Heart right ventricle (tissue), 16 donors: ENCODE measurements at regions not wholly inside any gene's neighbourhood (a gene's known extent, or its start where the extent isn't known, plus 50 kb on each side); places are given as distances from the start of the nearest gene placed in this dataset.
A peak's percentile ranks its signal among the peaks of the same experiment; 100 is the strongest.
"Not testable (repeated sequence)": the region's sequence is repeated elsewhere in the genome, so short reads cannot be mapped to it uniquely, and the experiment has no call there.

Experiments used
- ATAC-seq, 8 donors: fragments of 200-7000 bp; cut with Tn5 transposase; one replicate each; pipeline ENCODE4 v1.9.1; 2020; ENCODE audit warnings: mild to moderate bottlenecking in 8 of 8, moderate library complexity in 8 of 8, moderate number of reproducible peaks in 1 of 8
- DNase-seq, 2 donors: peaks; one replicate each; pipeline ENCODE4 v3.0.0-alpha.2; 2020
- H3K27ac ChIP-seq, 10 donors: fragments of 200-600 bp; sonication (generic) in 2 of 10; one replicate each; pipeline versions ENCODE4 v1.5.0 to v1.8.0; 2020 to 2022; ENCODE audit warnings: mild to moderate bottlenecking in 3 of 10
- H3K27me3 ChIP-seq, 7 donors: fragments of 200-600 bp; one replicate each; pipeline ENCODE4 v1.8.0; 2021 to 2022; ENCODE audit warnings: mild to moderate bottlenecking in 2 of 7
- H3K36me3 ChIP-seq, 9 donors: fragments of 200-600 bp; sonication (generic) in 1 of 9; one replicate each; pipeline versions ENCODE4 v1.5.0 to v1.8.0; 2020 to 2022; ENCODE audit warnings: mild to moderate bottlenecking in 2 of 9
- H3K4me1 ChIP-seq, 9 donors: fragments of 200-600 bp; sonication (generic) in 1 of 9; one replicate each; pipeline versions ENCODE4 v1.5.0 to v1.8.0; 2020 to 2022; ENCODE audit warnings: mild to moderate bottlenecking in 4 of 9
- H3K4me3 ChIP-seq, 10 donors: fragments of 200-600 bp; sonication (generic) in 2 of 10; one replicate each; pipeline versions ENCODE4 v1.5.0 to v1.8.0; 2020 to 2022; ENCODE audit warnings: mild to moderate bottlenecking in 7 of 10, moderate library complexity in 2 of 10
- H3K9me3 ChIP-seq, 11 donors: fragments of 200-600 bp in 10 of 11; sonication (generic) in 2 of 11; one replicate each; pipeline versions ENCODE4 v1.5.0 to v1.8.0; 2013 to 2022; ENCODE audit warnings: mild to moderate bottlenecking in 2 of 11, control low read depth in 1 of 11, moderate library complexity in 1 of 11
- CTCF ChIP-seq, 9 donors: fragments of 200-600 bp; sonication (generic) in 2 of 9; IDR thresholded peaks; one replicate each; pipeline versions ENCODE4 v1.5.0 to v1.8.0; 2021 to 2022; ENCODE audit warnings: antibody characterized with exemption in 9 of 9, mild to moderate bottlenecking in 5 of 9, moderate library complexity in 1 of 9
- WGBS, 2 donors: extraction: QIAGEN DNeasy Blood & Tissue Kit; methylation state at CpG; one replicate each; pipeline ENCODE4 v1.1.7; 2013; ENCODE audit warnings: inconsistent platforms in 1 of 2; 5-methylcytosine and 5-hydroxymethylcytosine counted together
- intact Hi-C, 10 donors: fragments of 100-400 bp; cut with DNase I; formaldehyde crosslinking; loops; one replicate each; pipeline versions ENCODE4 v1.11.1 to v1.14.2; 2022
- donor health status: Arrhythmogenic right ventricular cardiomyopathy.
- donor health status: ischemic (EF 13 %, LVEDD 7.1; RV severe dilation, severe dysfunction).
- donor health status: healthy with polysubstance abuse.
- donor health status: DM: no; HTN: yes; CAD: no.
- donor health status: DM: no; HTN: no; CAD: no.
- donor health status: ischemic (EF 25% LVEDD 6.9; RV normal size, moderate dysfunction).
- donor health status: ischemic (EF 25% LVEDD 5.7; RV mildly dilated, moderate dysfunction).
- donor health status: healthy.
- donor health status: DM: yes; HTN: yes; CAD: no.
- donor health status: Ischemic cardiomyopathy.
- donor health status: ischemic (EF 35%, LVEDD 5.7; RV mildly dilated, moderate dysfunction).
- donor health status: nonischemic (EF 11% LVEDD 7.7; RV severe dilation, severe dysfunction).
- donor health status: DM: yes; HTN: yes; CAD: no.
- donor health status: PGD.
- donor health status: ischemic (EF 29% LVEDD 5.4; RV normal size, mild dysfunction).
- donor health status: nonischemic (EF 23%, LVEDD 6.1; RV moderate dilation, normal function).

GRCh38 chrY:11064376-11064775, 1536.7 kb downstream of the TSPY10 start:
- DNase-seq, result no peak
- no peak for ATAC-seq
- Histone ChIP-seq H3K4me1 (no peaks in the 10 kb centered on the region), H3K36me3 (no peaks in the 10 kb centered on the region), H3K27me3 (no peaks in the 10 kb centered on the region), H3K9me3 (no peaks in the 10 kb centered on the region), H3K27ac (no peak overlapping the region), H3K4me3 (no peak overlapping the region)
- intact Hi-C loops, result no loop called here
- TF ChIP-seq CTCF (IDR thresholded peaks at IDR 0.05), result no peak
- 0 to 20% methylated on average over 1 of the region's 1 CpG for WGBS, 2 donors

DNA sequence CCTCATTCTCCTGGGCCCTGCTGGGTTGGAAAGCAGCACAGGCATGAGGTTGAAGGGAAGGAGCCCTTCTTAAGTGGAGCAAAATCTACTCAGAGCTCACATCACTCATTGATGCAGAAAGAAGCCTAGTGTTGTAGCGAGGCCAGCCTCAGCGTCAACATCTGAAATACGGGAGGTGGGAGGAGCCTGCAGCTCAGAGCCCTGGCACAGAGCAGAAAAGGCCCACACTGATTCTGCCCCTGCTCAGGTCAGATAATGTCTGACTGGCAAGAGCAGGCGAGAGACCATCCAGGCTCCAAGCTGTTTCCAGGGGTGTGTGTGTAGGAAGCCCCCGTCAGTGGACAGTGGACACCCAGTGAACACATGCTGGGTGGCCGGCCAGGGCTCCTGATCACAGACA, 1541.6 kb downstream of the TSPY10 start:
- no peak for ATAC-seq
- intact Hi-C loops, result no loop called here

GRCh38 chrY:11070250-11071113, 1542.8 kb downstream of the TSPY10 start:
- no peak for TF ChIP-seq CTCF (IDR thresholded peaks at IDR 0.05)
- Histone ChIP-seq H3K27me3 (no peaks in the 10 kb centered on the region), H3K4me3 (no peak overlapping the region), H3K36me3 (no peaks in the 10 kb centered on the region), H3K27ac (no peak overlapping the region), H3K9me3 (no peaks in the 10 kb centered on the region), H3K4me1 (no peaks in the 10 kb centered on the region)
- WGBS, 2 donors, result 79% methylated on average over 17 of the region's 17 CpGs
- intact Hi-C loops, result no loop called here
- DNase-seq (no peak), ATAC-seq (no peak)

More for the DNA sequence above, 1541.6 kb downstream of the TSPY10 start:
- DNase-seq, result no peak
- Histone ChIP-seq H3K9me3 (no peaks in the 10 kb centered on the region), H3K36me3 (no peaks in the 10 kb centered on the region), H3K4me1 (no peaks in the 10 kb centered on the region), H3K27me3 (no peaks in the 10 kb centered on the region), H3K4me3 (no peak overlapping the region), H3K27ac (no peak overlapping the region)
- TF ChIP-seq CTCF (IDR thresholded peaks at IDR 0.05), result no peak
- 79 to 83% methylated on average over 6 of the region's 6 CpGs for WGBS, 2 donors

DNA sequence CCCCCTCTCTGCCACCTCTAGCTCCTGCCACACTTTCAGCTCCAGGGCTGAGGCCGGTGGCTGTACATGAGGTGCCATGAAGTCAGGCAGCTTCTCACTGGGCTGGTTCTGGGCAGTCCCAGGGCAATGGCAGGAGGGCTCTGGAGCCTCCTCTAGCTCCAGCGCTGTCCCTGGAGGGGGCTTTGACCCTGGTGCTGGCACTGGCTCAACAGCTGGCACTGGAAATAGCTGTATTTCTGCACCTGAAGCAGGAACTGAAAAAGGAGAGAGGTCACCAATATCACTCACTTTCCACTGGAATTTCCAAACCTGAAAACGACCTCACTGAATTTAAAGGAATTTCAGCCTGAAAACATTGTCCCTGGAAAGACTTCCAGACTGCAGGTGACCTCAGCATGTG, 1558.1 kb downstream of the TSPY10 start:
- ATAC-seq, H3K27ac ChIP-seq, DNase-seq, H3K27me3 ChIP-seq, H3K4me1 ChIP-seq, H3K4me3 ChIP-seq, intact Hi-C loops, H3K9me3 ChIP-seq, H3K36me3 ChIP-seq: not testable (repeated sequence)
- 44 to 47% methylated on average over 3 of the region's 3 CpGs for WGBS, 2 donors

DNA sequence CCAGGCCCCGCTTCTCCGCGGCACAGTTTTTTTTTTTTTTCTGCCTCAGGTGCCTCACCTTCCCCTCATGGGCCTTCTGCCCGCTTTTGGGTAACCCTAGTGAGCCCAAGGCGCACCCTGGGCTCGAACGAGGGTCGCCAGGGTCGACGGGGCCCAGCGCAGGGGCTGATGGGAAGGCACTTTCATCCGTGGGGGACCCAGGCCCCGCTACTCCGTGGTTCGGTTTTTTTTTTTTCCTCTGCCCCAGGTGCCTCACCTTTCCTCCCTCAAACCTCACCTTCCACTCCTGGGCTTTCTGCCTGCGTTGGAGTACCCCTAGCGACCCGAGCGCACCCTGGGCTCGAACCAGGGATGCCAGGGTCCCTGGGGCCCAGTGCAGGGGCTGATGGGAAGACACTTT, 1569.8 kb downstream of the TSPY10 start:
- intact Hi-C loops, H3K36me3 ChIP-seq, H3K27ac ChIP-seq, H3K4me3 ChIP-seq, ATAC-seq, H3K27me3 ChIP-seq, DNase-seq, H3K4me1 ChIP-seq: not testable (repeated sequence)
- H3K9me3 ChIP-seq, result peaks cover 0 to 19% (median 0%) of the 10 kb centered on the region in 11 donors
- 59 to 63% methylated on average over 13 to 15 of the region's 20 CpGs for WGBS, 2 donors

- H3K36me3 ChIP-seq, H3K4me3 ChIP-seq, H3K27ac ChIP-seq, H3K4me1 ChIP-seq, H3K27me3 ChIP-seq, DNase-seq, intact Hi-C loops: not testable (repeated sequence)
- peaks cover 0 to 19% (median 0%) of the 10 kb centered on the region in 11 donors for H3K9me3 ChIP-seq
- peak in 2 of 8 donors; percentile 24 to 55 for ATAC-seq
- WGBS, 2 donors, result 66 to 72% methylated on average over 17 to 21 of the region's 21 CpGs
These were observed 1570.7 kb downstream of the TSPY10 start for GRCh38 chrY:11098419-11098818.
